Activated naive CD8-positive, alpha-beta T cell treated with anti-CD3 and anti-CD28 coated beads, Interleukin-2, amount 10 ng/mL, durations not matched to agents 7 days and 5 days (primary cell): ENCODE measurements at regions not wholly inside any gene's neighbourhood (a gene's known extent, or its start where the extent isn't known, plus 50 kb on each side); places are given as distances from the start of the nearest gene placed in this dataset.

Experiments
- ATAC-seq: fragments of 150-1000 bp; cut with Tn5 transposase; one replicate; pipeline ENCODE4 v1.10.0; 2021; ENCODE audit warnings: low read depth, moderate library complexity
- POLR2A ChIA-PET: fragments of 350-600 bp; sonication (Branson Sonifier 250); formaldehyde crosslinking; loops from one replicate; lab custom pipeline; 2021; ENCODE audit warnings: antibody characterized with exemption; lab: Charles Lee
- DNase-seq: peaks from one replicate; pipeline ENCODE4 v3.0.0; 2021
- H3K27ac Mint-ChIP-seq: one replicate; pipeline ENCODE4 v1.8.0; 2022; ENCODE audit warnings: mild to moderate bottlenecking, mixed read lengths
- H3K27me3 Mint-ChIP-seq: one replicate; pipeline ENCODE4 v1.8.0; 2022; ENCODE audit warnings: mild to moderate bottlenecking, moderate library complexity, mixed read lengths
- H3K36me3 Mint-ChIP-seq: one replicate; pipeline ENCODE4 v1.8.0; 2021; ENCODE audit warnings: mild to moderate bottlenecking, mixed read lengths
- H3K4me1 Mint-ChIP-seq: one replicate; pipeline ENCODE4 v1.8.0; 2021; ENCODE audit warnings: mixed read lengths
- H3K4me3 Mint-ChIP-seq: one replicate; pipeline ENCODE4 v1.8.0; 2022; ENCODE audit warnings: mild to moderate bottlenecking, moderate library complexity, mixed read lengths
- H3K9me3 Mint-ChIP-seq: one replicate; pipeline ENCODE4 v1.8.0; 2021; ENCODE audit warnings: mixed read lengths

DNA sequence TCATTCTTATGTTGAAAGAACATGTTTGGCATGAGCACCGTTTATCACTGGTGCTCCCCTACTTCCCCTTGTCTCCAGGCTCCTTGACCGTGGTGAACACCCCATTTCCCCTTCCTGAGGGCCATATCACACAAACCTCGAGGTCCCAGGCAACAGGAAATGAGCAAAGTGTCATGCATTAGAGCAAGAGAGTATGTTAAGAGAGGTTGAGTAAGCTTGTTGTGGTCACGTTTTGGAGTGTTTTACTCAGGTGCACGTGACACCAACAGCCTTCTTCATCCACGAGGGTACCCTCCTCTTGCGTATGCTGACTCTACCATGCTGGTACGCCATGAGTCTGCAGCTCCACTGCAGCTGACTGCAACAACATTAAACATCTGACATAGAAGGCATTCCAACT lies 482.2 kb upstream of the NBEA start:
- Mint-ChIP-seq H3K36me3 (no peaks in the 10 kb centered on the region), H3K4me1 (no peaks in the 10 kb centered on the region), H3K4me3 (no peak overlapping the region), H3K27me3 (no peaks in the 10 kb centered on the region), H3K9me3 (peaks cover 3% of the 10 kb centered on the region), H3K27ac (no peak overlapping the region)
- POLR2A ChIA-PET, result no interaction called here
- no peak for DNase-seq
- ATAC-seq, result no peak

DNA sequence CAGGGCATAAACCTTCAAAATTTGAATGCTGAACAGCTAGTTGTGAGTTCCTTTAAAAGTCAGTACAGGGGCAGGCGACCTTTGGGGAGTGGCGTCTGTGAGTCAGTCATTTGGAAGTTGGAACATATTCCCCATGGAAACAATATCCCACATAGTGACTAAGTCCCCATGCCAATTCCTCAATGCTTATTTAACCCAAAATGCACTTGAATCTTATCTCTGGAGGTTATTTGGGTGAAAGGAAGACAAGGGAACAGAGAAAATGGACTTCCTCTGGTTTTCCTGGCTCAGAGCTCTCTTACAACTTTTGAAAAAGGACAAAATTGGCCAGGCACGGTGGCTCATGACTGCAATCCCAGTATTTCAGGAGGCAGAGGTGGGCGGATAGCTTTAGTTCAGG lies 479.2 kb upstream of the NBEA start:
- H3K9me3 Mint-ChIP-seq, result peaks cover 2% of the 10 kb centered on the region
- H3K4me1 Mint-ChIP-seq, result no peaks in the 10 kb centered on the region
- POLR2A ChIA-PET, result no interaction called here
- ATAC-seq, result no peak
- no peaks in the 10 kb centered on the region for H3K27me3 Mint-ChIP-seq
- H3K27ac Mint-ChIP-seq, result no peak overlapping the region
- no peaks in the 10 kb centered on the region for H3K36me3 Mint-ChIP-seq
- no peak for DNase-seq
- no peak overlapping the region for H3K4me3 Mint-ChIP-seq

DNA sequence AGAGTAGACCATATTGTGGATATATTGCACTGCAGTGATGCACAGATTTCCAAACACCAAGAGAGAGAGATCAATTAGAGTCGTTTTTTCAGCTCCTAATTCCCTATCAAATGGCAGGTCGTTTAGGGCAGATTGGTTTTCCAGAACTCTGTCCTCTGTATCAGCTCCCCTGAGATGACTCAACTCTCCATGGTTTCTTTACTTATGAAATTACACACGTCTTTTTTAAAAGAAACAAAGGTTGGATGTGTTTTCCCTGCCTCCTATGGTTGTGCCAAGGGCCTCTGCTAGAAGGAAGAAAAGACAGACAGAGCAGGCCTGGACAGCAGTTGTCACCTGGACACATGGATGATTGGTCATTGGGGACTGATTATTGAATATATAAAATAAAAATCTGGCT lies 478.1 kb upstream of the NBEA start:
- Mint-ChIP-seq H3K9me3 (no peaks in the 10 kb centered on the region), H3K27ac (no peak overlapping the region), H3K27me3 (no peaks in the 10 kb centered on the region), H3K36me3 (no peaks in the 10 kb centered on the region), H3K4me3 (no peak overlapping the region), H3K4me1 (no peaks in the 10 kb centered on the region)
- POLR2A ChIA-PET, result no interaction called here
- ATAC-seq (no peak), DNase-seq (no peak)

DNA sequence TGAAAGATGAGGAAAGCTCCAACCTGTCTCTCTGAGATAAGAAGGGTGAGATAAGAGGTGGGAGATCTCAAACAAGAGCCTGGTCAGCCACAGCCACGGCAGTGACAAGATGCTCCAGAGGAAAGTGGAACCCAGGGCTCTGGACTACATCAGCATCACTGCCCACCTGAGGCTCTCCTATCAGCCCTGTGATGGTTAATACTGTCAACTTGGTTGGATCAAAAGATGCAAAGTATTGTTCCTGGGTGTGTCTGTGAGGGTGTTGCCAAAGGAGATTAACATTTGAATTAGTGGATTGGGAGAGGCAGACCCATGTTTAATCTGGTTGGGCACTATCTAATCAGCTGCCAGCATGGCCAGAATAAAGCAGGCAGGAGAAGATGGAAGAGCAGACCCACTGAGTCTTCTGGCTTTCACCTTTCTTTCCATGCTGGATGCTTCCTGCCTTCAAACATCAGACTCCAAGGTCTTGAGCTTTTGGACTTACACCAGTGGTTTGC lies 476.6 kb upstream of the NBEA start:
- H3K9me3 Mint-ChIP-seq, result no peaks in the 10 kb centered on the region
- POLR2A ChIA-PET, result no interaction called here

GRCh38 chr13:34466301-34466700 lies 475.8 kb upstream of the NBEA start:
- Mint-ChIP-seq H3K27me3 (no peaks in the 10 kb centered on the region), H3K4me3 (no peak overlapping the region), H3K27ac (no peak overlapping the region), H3K9me3 (peaks cover 2% of the 10 kb centered on the region), H3K4me1 (no peaks in the 10 kb centered on the region), H3K36me3 (no peaks in the 10 kb centered on the region)
- POLR2A ChIA-PET, result no interaction called here
- no peak for DNase-seq
- no peak for ATAC-seq

More for the DNA sequence above, 476.6 kb upstream of the NBEA start:
- ATAC-seq, result no peak
- no peaks in the 10 kb centered on the region for H3K27me3 Mint-ChIP-seq
- no peaks in the 10 kb centered on the region for H3K4me1 Mint-ChIP-seq
- H3K36me3 Mint-ChIP-seq, result no peaks in the 10 kb centered on the region
- H3K27ac Mint-ChIP-seq, result no peak overlapping the region
- no peak for DNase-seq
- no peak overlapping the region for H3K4me3 Mint-ChIP-seq

DNA sequence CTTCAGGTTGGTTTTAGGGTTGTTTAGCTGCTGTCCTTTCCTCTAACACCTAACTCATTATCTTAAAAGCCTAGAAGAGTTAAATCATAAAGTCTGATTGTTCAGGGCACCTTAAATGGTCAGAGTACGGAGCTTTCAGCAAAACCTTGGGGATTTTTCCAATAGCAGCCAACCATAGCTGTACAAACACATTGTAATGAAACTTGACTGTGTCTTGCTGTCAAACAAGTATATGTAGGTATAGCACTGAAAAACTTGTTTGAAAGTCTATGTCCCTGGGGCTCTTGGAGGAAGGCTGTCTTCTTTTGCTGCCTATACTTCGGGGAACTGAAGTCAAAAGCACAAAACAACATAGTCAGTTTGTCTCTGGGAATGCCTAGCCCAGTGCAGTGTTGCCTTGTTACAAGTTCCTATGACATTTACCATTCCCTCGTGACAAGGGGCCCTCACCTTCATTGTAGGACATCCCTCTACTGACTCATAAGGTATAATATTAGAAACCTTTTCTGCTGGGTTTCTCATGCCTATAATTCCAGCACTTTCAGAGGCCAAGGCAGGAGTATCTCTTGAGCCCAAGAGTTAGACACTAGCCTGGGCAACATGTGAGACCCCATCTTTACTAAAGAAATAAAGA lies 474.5 kb upstream of the NBEA start:
- H3K4me1 Mint-ChIP-seq, result no peaks in the 10 kb centered on the region
- H3K27me3 Mint-ChIP-seq, result no peaks in the 10 kb centered on the region
- H3K4me3 Mint-ChIP-seq, result no peak overlapping the region
- DNase-seq (no peak), ATAC-seq (no peak)
- POLR2A ChIA-PET, result interaction anchor here (0.6 kb wide), 1 partner anchor 409 kb away, joined by 4 read pairs; no protein-coding TSS in a partner anchor
- H3K27ac Mint-ChIP-seq, result no peak overlapping the region
- H3K9me3 Mint-ChIP-seq, result peaks cover 2% of the 10 kb centered on the region
- no peaks in the 10 kb centered on the region for H3K36me3 Mint-ChIP-seq

DNA sequence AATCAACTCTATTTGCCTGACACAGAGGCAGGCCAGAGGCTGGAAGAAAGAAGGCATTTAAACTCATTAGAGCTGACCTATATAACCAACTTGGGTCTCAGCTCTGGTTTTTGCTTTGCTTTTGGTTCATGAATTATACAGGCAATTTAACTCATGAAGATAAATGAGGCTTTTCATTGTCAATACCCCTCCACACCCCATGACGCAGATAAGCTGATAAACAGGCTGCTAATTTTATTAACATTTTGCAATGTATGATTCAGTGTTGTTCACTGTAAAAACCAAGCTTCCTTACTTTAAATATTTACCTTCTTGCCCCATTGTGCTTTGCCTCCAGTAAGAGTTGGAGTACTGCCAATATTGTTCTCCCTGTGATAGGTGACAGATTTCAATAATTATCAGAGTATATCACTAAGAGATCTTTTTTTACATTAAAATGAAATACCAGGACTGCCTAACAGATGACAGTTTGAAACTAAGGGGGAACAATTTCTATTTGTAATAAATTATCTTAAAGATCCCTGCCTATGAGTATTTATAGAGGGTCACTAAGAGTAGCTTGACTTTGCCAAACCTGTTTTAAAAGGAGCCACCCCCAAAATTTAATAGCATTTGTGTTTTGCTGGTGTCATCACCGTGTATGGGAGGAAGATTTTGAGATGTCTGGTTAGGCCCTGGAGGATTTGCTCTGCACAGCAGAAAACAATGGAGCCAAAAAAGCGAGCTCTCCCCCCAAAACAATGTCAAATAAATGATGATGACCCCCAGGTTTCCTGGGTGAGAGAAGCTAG lies 472.7 kb upstream of the NBEA start:
- Mint-ChIP-seq H3K27me3 (no peaks in the 10 kb centered on the region), H3K4me1 (no peaks in the 10 kb centered on the region), H3K9me3 (peaks cover 2% of the 10 kb centered on the region), H3K36me3 (no peaks in the 10 kb centered on the region), H3K4me3 (no peak overlapping the region), H3K27ac (no peak overlapping the region)
- ATAC-seq (no peak), DNase-seq (no peak)
- POLR2A ChIA-PET, result no interaction called here

DNA sequence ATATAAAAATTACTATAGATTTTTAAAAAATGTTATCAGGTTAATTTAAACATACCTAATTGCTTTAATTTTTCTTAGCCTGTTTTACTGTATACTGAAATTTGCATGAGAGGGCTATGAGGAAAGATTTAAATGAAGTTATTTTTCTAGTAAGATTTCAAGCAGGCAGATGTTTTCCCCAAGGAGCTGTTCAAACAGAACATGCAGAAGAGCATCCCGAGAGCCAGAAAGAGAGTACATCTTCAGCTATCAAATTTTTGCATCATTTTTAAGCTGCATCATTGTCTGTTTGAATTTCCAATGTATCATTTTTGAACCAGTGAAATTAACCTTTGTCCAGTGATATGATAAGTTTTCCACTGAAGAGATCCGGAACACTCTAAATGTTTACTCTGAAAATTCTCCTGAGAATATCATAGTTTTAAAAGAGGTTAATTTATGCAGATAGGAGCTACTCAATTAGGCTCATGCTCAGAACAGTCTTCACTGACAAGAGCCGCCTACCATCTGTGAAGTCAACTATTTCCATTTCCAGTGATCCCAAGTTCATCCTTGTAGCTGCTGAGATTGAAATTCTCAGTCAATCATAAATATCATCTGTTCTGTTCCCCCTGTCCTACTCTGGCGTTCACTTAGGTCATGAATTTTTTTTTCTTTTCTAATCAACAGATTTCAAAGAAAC lies 467.7 kb upstream of the NBEA start:
- H3K27ac Mint-ChIP-seq, result no peak overlapping the region
- no peaks in the 10 kb centered on the region for H3K4me1 Mint-ChIP-seq
- ATAC-seq (no peak), DNase-seq (no peak)
- H3K36me3 Mint-ChIP-seq, result no peaks in the 10 kb centered on the region
- POLR2A ChIA-PET, result no interaction called here
- H3K27me3 Mint-ChIP-seq, result no peaks in the 10 kb centered on the region
- peaks cover 2% of the 10 kb centered on the region for H3K9me3 Mint-ChIP-seq
- no peak overlapping the region for H3K4me3 Mint-ChIP-seq

- no peak overlapping the region for H3K4me3 Mint-ChIP-seq
- no peaks in the 10 kb centered on the region for H3K9me3 Mint-ChIP-seq
- H3K36me3 Mint-ChIP-seq, result no peaks in the 10 kb centered on the region
- no peak overlapping the region for H3K27ac Mint-ChIP-seq
- H3K27me3 Mint-ChIP-seq, result no peaks in the 10 kb centered on the region
- no peaks in the 10 kb centered on the region for H3K4me1 Mint-ChIP-seq
- no peak for DNase-seq
- POLR2A ChIA-PET, result no interaction called here
- no peak for ATAC-seq
These were observed 463.7 kb upstream of the NBEA start for GRCh38 chr13:34478376-34478775.

DNA sequence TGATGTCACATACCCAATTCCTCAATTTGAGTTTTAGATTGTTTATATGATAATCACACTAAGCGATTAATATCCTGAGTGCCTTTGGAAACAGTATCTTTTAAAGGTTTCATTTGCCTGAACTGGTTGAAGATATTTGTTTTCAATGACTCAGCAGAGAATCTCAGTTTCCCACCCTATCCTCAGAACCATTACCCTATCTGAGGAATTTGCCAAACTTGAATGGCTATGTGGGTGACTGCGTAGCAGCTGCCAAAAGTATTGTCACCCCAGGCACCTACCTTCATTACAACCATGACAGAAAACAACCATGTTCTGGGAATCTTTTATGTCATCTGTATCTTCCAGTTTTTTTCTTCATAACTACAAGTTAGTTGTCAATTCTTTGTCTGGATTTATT lies 440.1 kb upstream of the NBEA start:
- ATAC-seq, result no peak
- POLR2A ChIA-PET, result no interaction called here
- H3K36me3 Mint-ChIP-seq, result no peaks in the 10 kb centered on the region
- no peak overlapping the region for H3K27ac Mint-ChIP-seq
- H3K4me3 Mint-ChIP-seq, result no peak overlapping the region
- H3K27me3 Mint-ChIP-seq, result no peaks in the 10 kb centered on the region
- no peak for DNase-seq
- H3K4me1 Mint-ChIP-seq, result no peaks in the 10 kb centered on the region
- peaks cover 7% of the 10 kb centered on the region for H3K9me3 Mint-ChIP-seq

DNA sequence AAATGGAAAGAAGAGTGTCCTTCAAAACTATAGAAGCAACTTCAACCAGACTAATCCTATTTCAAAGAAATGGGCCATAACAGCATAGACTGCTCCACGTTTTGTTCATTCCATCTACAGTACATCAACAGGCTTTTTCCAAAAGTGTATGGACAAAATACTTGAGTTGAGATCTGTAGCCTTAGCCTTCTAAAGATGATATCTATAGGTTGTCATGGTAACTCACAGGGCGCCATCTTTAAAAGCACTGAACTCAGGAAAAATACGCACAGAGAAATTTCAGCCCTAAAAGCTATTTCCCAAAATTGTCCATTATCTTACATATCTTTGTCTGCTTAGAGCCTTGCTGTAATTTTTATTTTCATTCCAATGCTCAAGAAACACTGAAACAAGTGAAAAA lies 439.4 kb upstream of the NBEA start:
- Mint-ChIP-seq H3K4me3 (no peak overlapping the region), H3K9me3 (peaks cover 7% of the 10 kb centered on the region), H3K36me3 (no peaks in the 10 kb centered on the region), H3K27ac (no peak overlapping the region), H3K4me1 (no peaks in the 10 kb centered on the region), H3K27me3 (no peaks in the 10 kb centered on the region)
- POLR2A ChIA-PET, result no interaction called here
- no peak for DNase-seq
- no peak for ATAC-seq

- ATAC-seq (no peak), DNase-seq (no peak)
- no peak overlapping the region for H3K4me3 Mint-ChIP-seq
- peaks cover 10% of the 10 kb centered on the region for H3K9me3 Mint-ChIP-seq
- H3K27me3 Mint-ChIP-seq, result no peaks in the 10 kb centered on the region
- POLR2A ChIA-PET, result interaction anchor here (0.7 kb wide), 1 partner anchor 1719 kb away, joined by 3 read pairs; no protein-coding TSS in a partner anchor
- no peaks in the 10 kb centered on the region for H3K4me1 Mint-ChIP-seq
- no peaks in the 10 kb centered on the region for H3K36me3 Mint-ChIP-seq
- no peak overlapping the region for H3K27ac Mint-ChIP-seq
These were observed 435.3 kb upstream of the NBEA start for GRCh38 chr13:34506796-34507195.

- Mint-ChIP-seq H3K4me1 (no peaks in the 10 kb centered on the region), H3K36me3 (no peaks in the 10 kb centered on the region), H3K27me3 (no peaks in the 10 kb centered on the region), H3K4me3 (no peak overlapping the region), H3K9me3 (peaks cover 10% of the 10 kb centered on the region), H3K27ac (no peak overlapping the region)
- ATAC-seq, result no peak
- POLR2A ChIA-PET, result no interaction called here
- DNase-seq, result no peak
These were observed 434.4 kb upstream of the NBEA start for GRCh38 chr13:34507630-34508029.

GRCh38 chr13:34512817-34513216 lies 429.3 kb upstream of the NBEA start:
- no peaks in the 10 kb centered on the region for H3K4me1 Mint-ChIP-seq
- no peaks in the 10 kb centered on the region for H3K27me3 Mint-ChIP-seq
- no peaks in the 10 kb centered on the region for H3K36me3 Mint-ChIP-seq
- H3K27ac Mint-ChIP-seq, result no peak overlapping the region
- ATAC-seq (no peak), DNase-seq (no peak)
- H3K4me3 Mint-ChIP-seq, result no peak overlapping the region
- peaks cover 8% of the 10 kb centered on the region for H3K9me3 Mint-ChIP-seq
- POLR2A ChIA-PET, result no interaction called here
